ENCODE measurements at regions not wholly inside any gene's neighbourhood (a gene's known extent, or its start where the extent isn't known, plus 50 kb on each side); places are given as distances from the start of the nearest gene placed in this dataset.

GRCh38 chr6:44559486-44560270 is 172.2 kb downstream of the CDC5L start:
- H3K9me3 Mint-ChIP-seq, result no peaks in the 10 kb centered on the region
- H3K4me1 Mint-ChIP-seq, result peaks cover 4% of the 10 kb centered on the region
- intact Hi-C loops (cut with micrococcal nuclease), result no loop called here
- peaks cover 34% of the 10 kb centered on the region for H3K27me3 Mint-ChIP-seq
- DNase-seq, result no peak
- H3K27ac Mint-ChIP-seq, result no peak overlapping the region
- H3K36me3 Mint-ChIP-seq (ENCODE audit: low read depth), result no peaks in the 10 kb centered on the region
- no peak overlapping the region for H3K4me3 Mint-ChIP-seq

GRCh38 chr6:44560458-44561059 is 173.1 kb downstream of the CDC5L start:
- H3K9me3 Mint-ChIP-seq, result no peaks in the 10 kb centered on the region
- no peaks in the 10 kb centered on the region for H3K36me3 Mint-ChIP-seq (ENCODE audit: low read depth)
- no peak overlapping the region for H3K27ac Mint-ChIP-seq
- no peak overlapping the region for H3K4me3 Mint-ChIP-seq
- intact Hi-C loops (cut with micrococcal nuclease), result no loop called here
- no peak for DNase-seq
- peaks cover 4% of the 10 kb centered on the region for H3K4me1 Mint-ChIP-seq
- peaks cover 34% of the 10 kb centered on the region for H3K27me3 Mint-ChIP-seq

- no peak overlapping the region for H3K4me3 Mint-ChIP-seq
- no peaks in the 10 kb centered on the region for H3K9me3 Mint-ChIP-seq
- no peaks in the 10 kb centered on the region for H3K36me3 Mint-ChIP-seq (ENCODE audit: low read depth)
- H3K27ac Mint-ChIP-seq, result no peak overlapping the region
- peaks cover 34% of the 10 kb centered on the region for H3K27me3 Mint-ChIP-seq
- no peak for DNase-seq
- H3K4me1 Mint-ChIP-seq, result peaks cover 4% of the 10 kb centered on the region
- intact Hi-C loops (cut with micrococcal nuclease), result no loop called here
Measured at GRCh38 chr6:44561060-44561623, 173.6 kb downstream of the CDC5L start.

- H3K4me1 Mint-ChIP-seq, result peaks cover 4% of the 10 kb centered on the region
- H3K36me3 Mint-ChIP-seq (ENCODE audit: low read depth), result no peaks in the 10 kb centered on the region
- H3K9me3 Mint-ChIP-seq, result no peaks in the 10 kb centered on the region
- no peak for DNase-seq
- intact Hi-C loops (cut with micrococcal nuclease), result no loop called here
- H3K27ac Mint-ChIP-seq, result no peak overlapping the region
- H3K27me3 Mint-ChIP-seq, result peaks cover 33% of the 10 kb centered on the region
- H3K4me3 Mint-ChIP-seq, result peak overlapping the region; percentile 22
Measured at GRCh38 chr6:44561832-44562665, 174.5 kb downstream of the CDC5L start.

- no peak overlapping the region for H3K27ac Mint-ChIP-seq
- H3K27me3 Mint-ChIP-seq, result peaks cover 26% of the 10 kb centered on the region
- intact Hi-C loops (cut with micrococcal nuclease), result no loop called here
Measured at GRCh38 chr6:44563397-44563796, 175.9 kb downstream of the CDC5L start.

GRCh38 chr6:44564906-44565524 is 177.5 kb downstream of the CDC5L start:
- DNase-seq, result no peak
- Mint-ChIP-seq H3K36me3 (ENCODE audit: low read depth) (no peaks in the 10 kb centered on the region), H3K4me1 (peaks cover 4% of the 10 kb centered on the region), H3K27ac (no peak overlapping the region), H3K9me3 (no peaks in the 10 kb centered on the region), H3K27me3 (peaks cover 17% of the 10 kb centered on the region), H3K4me3 (no peak overlapping the region)
- intact Hi-C loops (cut with micrococcal nuclease), result no loop called here

More at GRCh38 chr6:44563397-44563796, 175.9 kb downstream of the CDC5L start:
- Mint-ChIP-seq H3K4me3 (no peak overlapping the region), H3K9me3 (no peaks in the 10 kb centered on the region), H3K36me3 (ENCODE audit: low read depth) (no peaks in the 10 kb centered on the region), H3K4me1 (peaks cover 4% of the 10 kb centered on the region)
- no peak for DNase-seq

GRCh38 chr6:44567406-44567805 is 179.9 kb downstream of the CDC5L start:
- Mint-ChIP-seq H3K4me3 (no peak overlapping the region), H3K27ac (no peak overlapping the region), H3K27me3 (peaks cover 9% of the 10 kb centered on the region), H3K9me3 (no peaks in the 10 kb centered on the region), H3K4me1 (no peaks in the 10 kb centered on the region), H3K36me3 (ENCODE audit: low read depth) (no peaks in the 10 kb centered on the region)
- intact Hi-C loops (cut with micrococcal nuclease), result no loop called here
- DNase-seq, result no peak

- Mint-ChIP-seq H3K4me1 (no peaks in the 10 kb centered on the region), H3K4me3 (no peak overlapping the region), H3K27me3 (peaks cover 11% of the 10 kb centered on the region), H3K27ac (no peak overlapping the region), H3K36me3 (ENCODE audit: low read depth) (no peaks in the 10 kb centered on the region), H3K9me3 (peaks cover 1% of the 10 kb centered on the region)
- intact Hi-C loops (cut with micrococcal nuclease), result no loop called here
- no peak for DNase-seq
Measured at GRCh38 chr6:44569131-44569530, 181.6 kb downstream of the CDC5L start.

GRCh38 chr6:44569931-44570385 is 182.5 kb downstream of the CDC5L start:
- H3K9me3 Mint-ChIP-seq, result peaks cover 5% of the 10 kb centered on the region
- no peak overlapping the region for H3K27ac Mint-ChIP-seq
- no peaks in the 10 kb centered on the region for H3K36me3 Mint-ChIP-seq (ENCODE audit: low read depth)
- H3K27me3 Mint-ChIP-seq, result peaks cover 11% of the 10 kb centered on the region
- DNase-seq, result no peak
- intact Hi-C loops (cut with micrococcal nuclease), result no loop called here
- H3K4me3 Mint-ChIP-seq, result no peak overlapping the region
- H3K4me1 Mint-ChIP-seq, result no peaks in the 10 kb centered on the region

GRCh38 chr6:44571510-44571909 is 184.0 kb downstream of the CDC5L start:
- no peak for DNase-seq
- H3K9me3 Mint-ChIP-seq, result peaks cover 5% of the 10 kb centered on the region
- no peaks in the 10 kb centered on the region for H3K4me1 Mint-ChIP-seq
- peaks cover 11% of the 10 kb centered on the region for H3K27me3 Mint-ChIP-seq
- intact Hi-C loops (cut with micrococcal nuclease), result no loop called here
- H3K36me3 Mint-ChIP-seq (ENCODE audit: low read depth), result no peaks in the 10 kb centered on the region
- H3K4me3 Mint-ChIP-seq, result no peak overlapping the region
- no peak overlapping the region for H3K27ac Mint-ChIP-seq

GRCh38 chr6:44572346-44572745 is 184.8 kb downstream of the CDC5L start:
- no peaks in the 10 kb centered on the region for H3K36me3 Mint-ChIP-seq (ENCODE audit: low read depth)
- intact Hi-C loops (cut with micrococcal nuclease), result no loop called here
- H3K27ac Mint-ChIP-seq, result no peak overlapping the region
- H3K4me3 Mint-ChIP-seq, result no peak overlapping the region
- DNase-seq, result no peak
- no peaks in the 10 kb centered on the region for H3K4me1 Mint-ChIP-seq
- H3K27me3 Mint-ChIP-seq, result peaks cover 11% of the 10 kb centered on the region
- H3K9me3 Mint-ChIP-seq, result peaks cover 5% of the 10 kb centered on the region

GRCh38 chr6:44575644-44576043 is 188.1 kb downstream of the CDC5L start:
- Mint-ChIP-seq H3K4me1 (no peaks in the 10 kb centered on the region), H3K27me3 (peaks cover 10% of the 10 kb centered on the region), H3K4me3 (no peak overlapping the region), H3K27ac (no peak overlapping the region), H3K9me3 (peaks cover 5% of the 10 kb centered on the region), H3K36me3 (ENCODE audit: low read depth) (no peaks in the 10 kb centered on the region)
- intact Hi-C loops (cut with micrococcal nuclease), result no loop called here
- DNase-seq, result no peak

GRCh38 chr6:44576132-44576631 is 188.7 kb downstream of the CDC5L start:
- Mint-ChIP-seq H3K4me1 (no peaks in the 10 kb centered on the region), H3K27ac (no peak overlapping the region), H3K27me3 (peaks cover 9% of the 10 kb centered on the region), H3K36me3 (ENCODE audit: low read depth) (no peaks in the 10 kb centered on the region), H3K4me3 (no peak overlapping the region), H3K9me3 (peaks cover 5% of the 10 kb centered on the region)
- DNase-seq, result no peak
- intact Hi-C loops (cut with micrococcal nuclease), result no loop called here
